Mucosa of rectum (tissue), 2 donors: ENCODE measurements at regions not wholly inside any gene's neighbourhood (a gene's known extent, or its start where the extent isn't known, plus 50 kb on each side); places are given as distances from the start of the nearest gene placed in this dataset.
A peak's percentile ranks its signal among the peaks of the same experiment; 100 is the strongest.
"Not testable (repeated sequence)": the region's sequence is repeated elsewhere in the genome, so short reads cannot be mapped to it uniquely, and the experiment has no call there.

ENCODE experiments used
- H3K27ac ChIP-seq, 2 donors: one replicate each; pipeline ENCODE4 v1.7.0; 2013; ENCODE audit warnings: inconsistent platforms in 2 of 2, low read depth in 2 of 2, low read length in 2 of 2
- H3K27me3 ChIP-seq, 2 donors: one replicate each; pipeline ENCODE4 v1.7.0; 2013; ENCODE audit warnings: low read length in 2 of 2; ENCODE audit not compliant: control insufficient read depth in 2 of 2, insufficient read depth in 2 of 2
- H3K36me3 ChIP-seq, 2 donors: one replicate each; pipeline ENCODE4 v1.7.0; 2013; ENCODE audit warnings: low read length in 2 of 2; ENCODE audit not compliant: control insufficient read depth in 2 of 2, insufficient read depth in 2 of 2
- H3K4me1 ChIP-seq, 2 donors: one replicate each; pipeline ENCODE4 v1.7.0; 2013; ENCODE audit warnings: low read length in 2 of 2, mild to moderate bottlenecking in 1 of 2; ENCODE audit not compliant: control insufficient read depth in 2 of 2, insufficient read depth in 2 of 2
- H3K4me3 ChIP-seq, 2 donors: one replicate each; pipeline ENCODE4 v1.7.0; 2013; ENCODE audit warnings: low read length in 2 of 2
- H3K9ac ChIP-seq, 2 donors: one replicate each; pipeline ENCODE4 v1.7.0; 2013; ENCODE audit warnings: low read length in 2 of 2, low read depth in 1 of 2, mild to moderate bottlenecking in 1 of 2
- H3K9me3 ChIP-seq, 2 donors: one replicate each; pipeline ENCODE4 v1.7.0; 2013; ENCODE audit warnings: low read length in 2 of 2; ENCODE audit not compliant: control insufficient read depth in 2 of 2
- donor health status: healthy.
- donor health status: Normal muscosa, but diverticular disease.

DNA sequence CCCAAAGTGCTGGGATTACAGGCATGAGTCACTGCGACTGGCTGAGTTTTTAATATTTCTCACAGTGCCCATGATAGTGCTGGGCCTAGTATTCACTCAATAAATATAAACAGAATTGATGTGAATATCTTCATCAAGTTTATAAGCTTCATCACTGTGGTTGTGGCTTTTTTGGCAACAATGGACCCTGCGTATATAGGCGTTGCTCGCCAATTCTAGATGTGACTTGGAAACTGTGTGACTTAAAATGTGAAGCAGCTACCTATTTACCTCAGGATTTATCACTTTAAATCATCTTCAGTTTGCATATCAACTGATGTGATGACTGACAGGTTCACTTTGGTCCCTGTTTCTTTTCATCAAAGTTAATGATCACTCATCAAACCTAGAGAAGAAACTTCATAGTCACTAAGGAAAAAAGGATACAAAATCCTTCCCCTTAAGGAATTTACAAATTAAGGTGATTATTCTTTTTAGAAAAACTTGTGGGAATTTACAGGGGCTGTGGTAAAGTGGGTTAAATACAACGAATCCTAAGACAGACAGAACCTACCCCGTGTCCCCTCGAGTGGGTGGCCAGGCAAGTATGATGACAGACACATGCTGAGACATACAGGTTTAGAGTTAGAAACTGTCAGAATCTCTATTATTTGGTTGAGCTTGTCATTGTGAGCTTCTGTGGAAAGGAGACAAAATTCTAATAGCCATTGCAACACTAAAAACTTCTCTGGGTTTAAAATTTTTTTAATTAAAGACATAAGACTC lies 101.3 kb downstream of the AKAP11 start:
- no peaks in the 10 kb centered on the region for H3K9me3 ChIP-seq
- H3K4me3 ChIP-seq = no peak overlapping the region
- H3K27me3 ChIP-seq = no peaks in the 10 kb centered on the region
- H3K27ac ChIP-seq = no peak overlapping the region
- peaks cover 0 to 4% of the 10 kb centered on the region in 2 donors for H3K4me1 ChIP-seq
- H3K36me3 ChIP-seq = no peaks in the 10 kb centered on the region
- H3K9ac ChIP-seq = no peak overlapping the region

DNA sequence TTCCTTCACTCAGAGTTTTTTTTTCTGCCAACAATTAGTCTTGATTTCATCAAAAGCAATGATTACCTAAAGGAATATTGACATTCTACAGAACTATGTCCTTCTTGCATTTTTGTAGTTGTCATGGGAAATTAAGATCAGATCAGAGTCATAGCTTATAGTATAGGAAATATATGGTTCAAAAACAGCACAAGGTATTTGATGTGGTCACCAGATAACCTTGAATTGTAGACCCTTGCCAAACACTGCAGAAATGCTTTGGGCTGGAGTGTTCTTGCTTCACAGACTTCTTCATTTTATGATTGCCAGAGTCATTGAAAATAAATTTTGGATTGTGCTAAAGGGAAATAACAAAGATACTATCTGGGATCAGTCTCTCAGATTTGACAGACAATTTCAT lies 103.7 kb downstream of the AKAP11 start:
- H3K4me3 ChIP-seq = no peak overlapping the region
- no peaks in the 10 kb centered on the region for H3K27me3 ChIP-seq
- no peaks in the 10 kb centered on the region for H3K36me3 ChIP-seq
- no peak overlapping the region for H3K27ac ChIP-seq
- peaks cover 0 to 12% of the 10 kb centered on the region in 2 donors for H3K4me1 ChIP-seq
- no peak overlapping the region for H3K9ac ChIP-seq
- H3K9me3 ChIP-seq = no peaks in the 10 kb centered on the region

DNA sequence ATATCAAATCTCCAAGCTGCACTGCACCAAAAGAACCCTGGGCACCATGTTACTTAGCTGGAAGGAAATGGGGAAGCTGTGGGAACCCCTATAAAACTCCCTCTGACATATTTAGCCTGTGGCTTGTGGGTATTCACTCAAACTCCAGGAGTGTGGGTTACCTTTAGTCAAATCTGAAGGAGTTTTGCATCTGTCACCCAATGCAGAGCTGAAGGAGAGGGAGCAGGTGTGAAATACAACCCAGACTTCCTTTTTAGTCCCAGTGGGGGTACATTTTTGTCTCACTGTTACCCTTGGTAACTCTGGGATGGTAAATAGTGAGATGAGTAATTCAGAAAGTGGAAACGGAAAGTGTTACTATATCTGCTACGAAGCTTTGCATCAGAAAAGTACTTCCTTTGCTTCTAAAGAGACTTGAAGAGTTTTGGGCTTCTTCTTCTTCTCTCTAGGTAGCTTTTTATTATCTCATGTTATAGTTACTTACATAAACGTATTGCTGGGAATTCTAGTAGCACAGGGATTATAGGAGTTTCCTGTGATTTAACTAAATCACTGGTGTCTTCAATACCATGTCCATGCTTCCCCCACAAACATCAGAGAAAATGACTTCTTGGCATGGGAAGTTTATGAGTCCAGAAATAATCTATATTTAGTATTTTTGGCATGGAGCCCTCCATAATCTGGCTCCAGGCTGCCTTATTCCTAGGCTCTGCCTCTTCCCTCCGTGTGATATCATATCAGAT lies 105.9 kb downstream of the AKAP11 start:
- H3K9me3 ChIP-seq = no peaks in the 10 kb centered on the region
- H3K4me3 ChIP-seq = no peak overlapping the region
- H3K4me1 ChIP-seq = peaks cover 0 to 12% of the 10 kb centered on the region in 2 donors
- no peaks in the 10 kb centered on the region for H3K27me3 ChIP-seq
- H3K36me3 ChIP-seq = no peaks in the 10 kb centered on the region
- no peak overlapping the region for H3K9ac ChIP-seq
- peak overlapping the region in 1 of 2 donors; percentile 56 for H3K27ac ChIP-seq

GRCh38 chr13:42378383-42378780 lies 106.4 kb downstream of the AKAP11 start:
- H3K4me3 ChIP-seq = no peak overlapping the region
- no peaks in the 10 kb centered on the region for H3K36me3 ChIP-seq
- peak overlapping the region in 1 of 2 donors; percentile 56 for H3K27ac ChIP-seq
- no peak overlapping the region for H3K9ac ChIP-seq
- no peaks in the 10 kb centered on the region for H3K27me3 ChIP-seq
- H3K9me3 ChIP-seq = no peaks in the 10 kb centered on the region
- H3K4me1 ChIP-seq = peaks cover 0 to 12% of the 10 kb centered on the region in 2 donors

DNA sequence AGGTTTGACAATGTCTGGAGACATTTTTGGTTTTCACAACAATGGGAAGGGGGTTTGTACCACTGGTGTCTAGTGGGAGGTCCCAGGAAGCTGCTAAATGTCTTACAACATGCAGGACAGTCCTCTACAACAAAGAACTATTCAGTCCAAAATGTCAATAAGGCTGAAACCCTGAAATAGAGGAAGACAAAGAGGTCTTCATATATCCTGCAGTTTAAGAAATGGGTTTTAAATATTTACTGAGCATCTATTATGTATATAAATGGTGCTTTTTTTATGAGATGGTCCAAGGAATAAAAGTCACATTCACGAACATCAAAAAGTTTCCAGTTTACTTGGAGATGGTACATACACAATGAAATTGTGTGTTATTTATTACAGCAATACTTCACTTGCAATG lies 107.3 kb downstream of the AKAP11 start:
- no peaks in the 10 kb centered on the region for H3K9me3 ChIP-seq
- no peak overlapping the region for H3K4me3 ChIP-seq
- no peaks in the 10 kb centered on the region for H3K27me3 ChIP-seq
- no peak overlapping the region for H3K9ac ChIP-seq
- H3K27ac ChIP-seq = no peak overlapping the region
- H3K4me1 ChIP-seq = peaks cover 0 to 12% of the 10 kb centered on the region in 2 donors
- H3K36me3 ChIP-seq = no peaks in the 10 kb centered on the region

GRCh38 chr13:42380420-42381164 lies 108.6 kb downstream of the AKAP11 start:
- H3K36me3 ChIP-seq = no peaks in the 10 kb centered on the region
- no peak overlapping the region for H3K4me3 ChIP-seq
- no peaks in the 10 kb centered on the region for H3K9me3 ChIP-seq
- no peak overlapping the region for H3K9ac ChIP-seq
- no peak overlapping the region for H3K27ac ChIP-seq
- peaks cover 0 to 12% of the 10 kb centered on the region in 2 donors for H3K4me1 ChIP-seq
- no peaks in the 10 kb centered on the region for H3K27me3 ChIP-seq

DNA sequence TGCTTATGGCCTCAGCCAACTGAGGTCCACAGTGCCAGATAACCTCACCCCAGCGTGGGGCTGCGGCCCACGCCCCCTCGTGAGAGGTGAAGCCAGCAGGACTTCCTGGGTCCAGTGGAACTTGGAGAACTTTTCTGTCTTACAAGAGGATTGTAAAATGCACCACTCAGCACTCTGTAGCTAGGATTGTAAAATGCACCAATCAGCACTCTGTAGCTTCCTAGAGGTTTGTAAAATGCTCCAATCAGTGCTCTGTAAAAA lies 109.1 kb downstream of the AKAP11 start:
- Histone ChIP-seq H3K9me3 (no peaks in the 10 kb centered on the region), H3K36me3 (no peaks in the 10 kb centered on the region), H3K9ac (no peak overlapping the region), H3K4me3 (no peak overlapping the region), H3K27me3 (no peaks in the 10 kb centered on the region), H3K4me1 (peaks cover 0 to 12% of the 10 kb centered on the region in 2 donors), H3K27ac (no peak overlapping the region)

GRCh38 chr13:42381426-42381825 lies 109.5 kb downstream of the AKAP11 start:
- H3K36me3 ChIP-seq, H3K4me3 ChIP-seq, H3K9ac ChIP-seq, H3K27me3 ChIP-seq, H3K27ac ChIP-seq, H3K9me3 ChIP-seq: not testable (repeated sequence)
- peaks cover 0 to 12% of the 10 kb centered on the region in 2 donors for H3K4me1 ChIP-seq

DNA sequence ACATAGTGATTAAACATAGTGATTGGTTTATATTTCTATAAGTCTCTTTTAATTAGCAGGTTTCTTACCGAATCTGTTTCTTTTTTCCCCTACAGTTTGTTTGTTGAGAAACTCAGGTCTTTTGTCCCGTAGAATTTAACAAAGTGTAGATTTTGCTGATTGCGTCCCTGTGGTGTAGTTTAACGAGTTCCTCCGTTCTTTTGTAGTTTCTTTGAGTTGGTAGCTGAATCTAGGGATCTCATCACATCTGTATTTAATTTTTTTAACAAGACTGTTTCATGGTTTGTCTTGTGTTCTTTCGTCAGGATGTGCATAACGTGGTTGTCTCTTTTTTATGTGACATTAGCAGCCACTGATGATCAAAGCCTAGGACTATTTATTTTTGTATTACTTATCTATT lies 111.1 kb downstream of the AKAP11 start:
- no peaks in the 10 kb centered on the region for H3K9me3 ChIP-seq
- H3K27ac ChIP-seq = no peak overlapping the region
- H3K4me3 ChIP-seq = no peak overlapping the region
- no peak overlapping the region for H3K9ac ChIP-seq
- H3K4me1 ChIP-seq = peaks cover 0 to 9% of the 10 kb centered on the region in 2 donors
- H3K36me3 ChIP-seq = no peaks in the 10 kb centered on the region
- no peaks in the 10 kb centered on the region for H3K27me3 ChIP-seq

DNA sequence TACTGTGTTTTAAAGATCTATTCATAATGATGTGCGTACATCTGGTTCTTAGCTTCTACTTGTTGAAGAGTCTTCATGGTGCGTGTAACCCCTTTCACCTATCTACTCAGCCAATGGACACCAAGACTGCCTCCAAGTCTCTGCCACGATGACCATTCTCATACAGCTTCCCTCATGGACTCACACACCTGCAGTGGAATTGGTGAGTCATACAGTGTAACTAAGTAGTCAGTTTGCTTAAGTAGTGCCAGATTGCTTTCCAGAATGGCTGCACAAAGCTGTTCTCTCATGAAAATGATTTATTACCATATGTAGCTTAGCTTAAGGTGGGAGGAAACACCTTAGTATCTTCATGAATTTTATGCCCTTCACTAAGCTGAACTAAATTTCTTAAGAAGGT lies 112.3 kb downstream of the AKAP11 start:
- H3K9me3 ChIP-seq = no peaks in the 10 kb centered on the region
- H3K4me3 ChIP-seq = no peak overlapping the region
- H3K9ac ChIP-seq = no peak overlapping the region
- no peaks in the 10 kb centered on the region for H3K27me3 ChIP-seq
- no peaks in the 10 kb centered on the region for H3K4me1 ChIP-seq
- no peak overlapping the region for H3K27ac ChIP-seq
- H3K36me3 ChIP-seq = no peaks in the 10 kb centered on the region
